DMS153 treated with DMSO at 0.1 percent for 48 hours (cell line): ENCODE measurements at regions not wholly inside any gene's neighbourhood (a gene's known extent, or its start where the extent isn't known, plus 50 kb on each side); places are given as distances from the start of the nearest gene placed in this dataset.

Experiments used
- DNase-seq: peaks from one replicate; lab custom pipeline; 2025; ENCODE audit not compliant: unreplicated experiment; lab: John Stamatoyannopoulos, UW

- no peak for DNase-seq
Measured at GRCh38 chr7:16975712-16976111, 93.9 kb upstream of the AGR3 start.

- DNase-seq, result no peak
Measured at GRCh38 chr7:16978358-16979244, 96.8 kb upstream of the AGR3 start.

GRCh38 chr7:16980539-16980938, 98.8 kb upstream of the AGR3 start:
- no peak for DNase-seq

- peak; percentile 68 for DNase-seq
Measured at GRCh38 chr7:16982640-16983350, 101.0 kb upstream of the AGR3 start.

- DNase-seq, result no peak
Measured at GRCh38 chr7:16984375-16984774, 102.6 kb upstream of the AGR3 start.

- peak; percentile 21 for DNase-seq
Measured at GRCh38 chr7:16985621-16986020, 103.8 kb upstream of the AGR3 start.

GRCh38 chr7:16986755-16987154, 105.0 kb upstream of the AGR3 start:
- DNase-seq, result no peak

GRCh38 chr7:16989811-16990413, 108.1 kb upstream of the AGR3 start:
- peak; percentile 94 for DNase-seq

- no peak for DNase-seq
Measured at GRCh38 chr7:16991551-16991950, 109.8 kb upstream of the AGR3 start.

- no peak for DNase-seq
Measured at GRCh38 chr7:16993543-16993942, 111.8 kb upstream of the AGR3 start.

- DNase-seq, result no peak
Measured at GRCh38 chr7:16998481-16999051, 116.8 kb upstream of the AGR3 start.

- DNase-seq, result no peak
Measured at GRCh38 chr7:16999541-17000267, 117.9 kb upstream of the AGR3 start.

- DNase-seq, result no peak
Measured at GRCh38 chr7:17005271-17005670, 123.5 kb upstream of the AGR3 start.

GRCh38 chr7:17007841-17008240, 126.1 kb upstream of the AGR3 start:
- no peak for DNase-seq

GRCh38 chr7:17009007-17009719, 127.4 kb upstream of the AGR3 start:
- no peak for DNase-seq

- DNase-seq, result no peak
Measured at GRCh38 chr7:17009933-17010332, 128.2 kb upstream of the AGR3 start.

- DNase-seq, result no peak
Measured at GRCh38 chr7:17010637-17011300, 129.0 kb upstream of the AGR3 start.

- no peak for DNase-seq
Measured at GRCh38 chr7:17013204-17013603, 131.4 kb upstream of the AGR3 start.

- DNase-seq, result no peak
Measured at GRCh38 chr7:17014686-17015085, 132.9 kb upstream of the AGR3 start.

- no peak for DNase-seq
Measured at GRCh38 chr7:17015598-17016031, 133.8 kb upstream of the AGR3 start.
